Neural cell (in vitro differentiated cells): ENCODE measurements at regions not wholly inside any gene's neighbourhood (a gene's known extent, or its start where the extent isn't known, plus 50 kb on each side); places are given as distances from the start of the nearest gene placed in this dataset.

Experiments used
- EP300 ChIP-seq: fragments of 450-650 bp; conservative IDR thresholded peaks from 2 replicates; pipeline ENCODE4 v1.6.1; 2014; ENCODE audit warnings: antibody characterized with exemption, mild to moderate bottlenecking, moderate library complexity; ENCODE audit not compliant: poor library complexity, severe bottlenecking
- EZH2 ChIP-seq: fragments of 200-600, 300-800 bp; shearing (Covaris generic), sonication (generic); IDR thresholded peaks from 2 replicates; pipeline ENCODE4 v1.6.1; 2014; ENCODE audit warnings: antibody characterized with exemption, low read length, borderline replicate concordance, mild to moderate bottlenecking; ENCODE audit not compliant: insufficient read depth, poor library complexity, severe bottlenecking
- MXI1 ChIP-seq: fragments of 450-650 bp; conservative IDR thresholded peaks from 2 replicates; pipeline ENCODE4 v1.6.1; 2014; ENCODE audit warnings: antibody characterized with exemption, mild to moderate bottlenecking; ENCODE audit not compliant: poor library complexity, severe bottlenecking
- POLR2AphosphoS5 ChIP-seq: IDR thresholded peaks from 2 replicates; pipeline ENCODE4 v1.6.1; 2012
- SMC3 ChIP-seq: fragments of 450-650 bp; conservative IDR thresholded peaks from 2 replicates; pipeline ENCODE4 v1.6.1; 2014; ENCODE audit warnings: antibody characterized with exemption, mild to moderate bottlenecking, moderate library complexity; ENCODE audit not compliant: poor library complexity
- TAF1 ChIP-seq: IDR thresholded peaks from 2 replicates; pipeline ENCODE4 v1.6.1; 2012; ENCODE audit warnings: low read depth
- TF ChIP-seq, protein P1 (sequence below): fragments of 450-650 bp; IDR thresholded peaks from 2 replicates; pipeline ENCODE4 v1.5.1; 2014; ENCODE audit warnings: antibody characterized with exemption, mild to moderate bottlenecking, moderate library complexity; ENCODE audit not compliant: poor library complexity, severe bottlenecking
- TF ChIP-seq, protein P2 (sequence below): IDR thresholded peaks from 2 replicates; pipeline ENCODE4 v1.6.1; 2012; ENCODE audit warnings: borderline replicate concordance

DNA sequence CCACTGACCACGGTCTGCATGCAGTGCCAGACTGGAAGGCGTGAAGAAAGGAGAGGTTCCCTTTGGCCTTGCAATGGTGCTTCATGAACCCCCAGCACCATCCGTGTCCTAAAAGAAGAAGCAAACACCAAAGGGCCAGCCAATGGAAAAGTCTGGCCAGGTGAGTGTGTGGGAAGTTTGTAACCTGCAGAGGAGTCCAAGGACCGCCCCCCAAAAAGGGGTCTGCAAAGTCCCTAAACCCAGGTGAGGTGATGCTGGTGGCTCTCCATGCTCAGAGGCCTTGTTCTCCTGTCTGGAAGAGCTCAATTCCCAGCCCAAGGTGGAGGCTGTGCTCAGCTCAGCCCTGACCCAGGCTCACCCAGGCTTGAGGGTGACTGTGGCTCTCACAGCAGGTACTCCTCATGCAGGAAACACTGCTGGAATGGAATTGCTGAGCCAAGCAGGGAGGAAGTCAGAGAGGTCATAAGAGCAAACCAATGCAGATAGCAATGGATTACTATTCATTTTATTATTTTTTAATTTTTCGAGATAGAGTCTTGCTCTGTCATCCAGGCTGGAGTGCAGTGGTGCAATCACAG is 52.4 kb upstream of the NANOS1 start:
- TF ChIP-seq EZH2, result no peak
- no peak for TF ChIP-seq POLR2AphosphoS5
- TF ChIP-seq, protein P1, sequence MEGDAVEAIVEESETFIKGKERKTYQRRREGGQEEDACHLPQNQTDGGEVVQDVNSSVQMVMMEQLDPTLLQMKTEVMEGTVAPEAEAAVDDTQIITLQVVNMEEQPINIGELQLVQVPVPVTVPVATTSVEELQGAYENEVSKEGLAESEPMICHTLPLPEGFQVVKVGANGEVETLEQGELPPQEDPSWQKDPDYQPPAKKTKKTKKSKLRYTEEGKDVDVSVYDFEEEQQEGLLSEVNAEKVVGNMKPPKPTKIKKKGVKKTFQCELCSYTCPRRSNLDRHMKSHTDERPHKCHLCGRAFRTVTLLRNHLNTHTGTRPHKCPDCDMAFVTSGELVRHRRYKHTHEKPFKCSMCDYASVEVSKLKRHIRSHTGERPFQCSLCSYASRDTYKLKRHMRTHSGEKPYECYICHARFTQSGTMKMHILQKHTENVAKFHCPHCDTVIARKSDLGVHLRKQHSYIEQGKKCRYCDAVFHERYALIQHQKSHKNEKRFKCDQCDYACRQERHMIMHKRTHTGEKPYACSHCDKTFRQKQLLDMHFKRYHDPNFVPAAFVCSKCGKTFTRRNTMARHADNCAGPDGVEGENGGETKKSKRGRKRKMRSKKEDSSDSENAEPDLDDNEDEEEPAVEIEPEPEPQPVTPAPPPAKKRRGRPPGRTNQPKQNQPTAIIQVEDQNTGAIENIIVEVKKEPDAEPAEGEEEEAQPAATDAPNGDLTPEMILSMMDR, result no peak
- no peak for TF ChIP-seq TAF1
- no peak for TF ChIP-seq EP300
- TF ChIP-seq, protein P2, sequence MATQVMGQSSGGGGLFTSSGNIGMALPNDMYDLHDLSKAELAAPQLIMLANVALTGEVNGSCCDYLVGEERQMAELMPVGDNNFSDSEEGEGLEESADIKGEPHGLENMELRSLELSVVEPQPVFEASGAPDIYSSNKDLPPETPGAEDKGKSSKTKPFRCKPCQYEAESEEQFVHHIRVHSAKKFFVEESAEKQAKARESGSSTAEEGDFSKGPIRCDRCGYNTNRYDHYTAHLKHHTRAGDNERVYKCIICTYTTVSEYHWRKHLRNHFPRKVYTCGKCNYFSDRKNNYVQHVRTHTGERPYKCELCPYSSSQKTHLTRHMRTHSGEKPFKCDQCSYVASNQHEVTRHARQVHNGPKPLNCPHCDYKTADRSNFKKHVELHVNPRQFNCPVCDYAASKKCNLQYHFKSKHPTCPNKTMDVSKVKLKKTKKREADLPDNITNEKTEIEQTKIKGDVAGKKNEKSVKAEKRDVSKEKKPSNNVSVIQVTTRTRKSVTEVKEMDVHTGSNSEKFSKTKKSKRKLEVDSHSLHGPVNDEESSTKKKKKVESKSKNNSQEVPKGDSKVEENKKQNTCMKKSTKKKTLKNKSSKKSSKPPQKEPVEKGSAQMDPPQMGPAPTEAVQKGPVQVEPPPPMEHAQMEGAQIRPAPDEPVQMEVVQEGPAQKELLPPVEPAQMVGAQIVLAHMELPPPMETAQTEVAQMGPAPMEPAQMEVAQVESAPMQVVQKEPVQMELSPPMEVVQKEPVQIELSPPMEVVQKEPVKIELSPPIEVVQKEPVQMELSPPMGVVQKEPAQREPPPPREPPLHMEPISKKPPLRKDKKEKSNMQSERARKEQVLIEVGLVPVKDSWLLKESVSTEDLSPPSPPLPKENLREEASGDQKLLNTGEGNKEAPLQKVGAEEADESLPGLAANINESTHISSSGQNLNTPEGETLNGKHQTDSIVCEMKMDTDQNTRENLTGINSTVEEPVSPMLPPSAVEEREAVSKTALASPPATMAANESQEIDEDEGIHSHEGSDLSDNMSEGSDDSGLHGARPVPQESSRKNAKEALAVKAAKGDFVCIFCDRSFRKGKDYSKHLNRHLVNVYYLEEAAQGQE, result no peak
- TF ChIP-seq SMC3, result no peak
- TF ChIP-seq MXI1, result no peak
